ENCODE measurements at regions not wholly inside any gene's neighbourhood (a gene's known extent, or its start where the extent isn't known, plus 50 kb on each side); places are given as distances from the start of the nearest gene placed in this dataset.
"Not testable (repeated sequence)": the region's sequence is repeated elsewhere in the genome, so short reads cannot be mapped to it uniquely, and the experiment has no call there.

GRCh38 chr10:27312854-27313253 lies 72.3 kb upstream of the ACBD5 start:
- TF ChIP-seq CTCF (IDR thresholded peaks at IDR 0.05; ENCODE audit: low read depth, low read length), result no peak
- no peak overlapping the region for H3K4me3 ChIP-seq (ENCODE audit: low read depth, low read length)

GRCh38 chr10:27311809-27312208 lies 71.2 kb upstream of the ACBD5 start:
- not testable (repeated sequence) for H3K4me3 ChIP-seq (ENCODE audit: low read depth, low read length)

GRCh38 chr10:27298522-27298850 lies 57.9 kb upstream of the ACBD5 start:
- H3K4me3 ChIP-seq (ENCODE audit: low read depth, low read length), result not testable (repeated sequence)

GRCh38 chr10:27297844-27298521 lies 57.4 kb upstream of the ACBD5 start:
- TF ChIP-seq CTCF (IDR thresholded peaks at IDR 0.05; ENCODE audit: low read depth, low read length), result no peak
- H3K4me3 ChIP-seq (ENCODE audit: low read depth, low read length), result no peak overlapping the region

GRCh38 chr10:27296285-27296684 lies 55.7 kb upstream of the ACBD5 start:
- H3K4me3 ChIP-seq (ENCODE audit: low read depth, low read length), result not testable (repeated sequence)

GRCh38 chr10:27291253-27291895 lies 50.8 kb upstream of the ACBD5 start:
- H3K4me3 ChIP-seq (ENCODE audit: low read depth, low read length), result not testable (repeated sequence)
